Ovary (tissue), 3 donors: ENCODE measurements at regions not wholly inside any gene's neighbourhood (a gene's known extent, or its start where the extent isn't known, plus 50 kb on each side); places are given as distances from the start of the nearest gene placed in this dataset.

Source experiments
- EP300 ChIP-seq: sonication (generic); formaldehyde crosslinking; IDR thresholded peaks from one replicate; pipeline ENCODE4 v1.6.1; 2017; ENCODE audit warnings: antibody characterized with exemption
- POLR2A ChIP-seq: fragments of 450-650 bp; IDR thresholded peaks from one replicate; pipeline ENCODE4 v1.6.1; 2017; ENCODE audit warnings: antibody characterized with exemption, mild to moderate bottlenecking, moderate library complexity
- TF ChIP-seq, protein P1 (sequence below), 3 donors: fragments of 450-650 bp in 2 of 3; fragments of 200-600 bp in 1 of 3; IDR thresholded peaks; one replicate each; pipeline versions ENCODE4 v1.5.1 to v1.8.0; 2016 to 2022; ENCODE audit warnings: antibody characterized with exemption in 3 of 3, mild to moderate bottlenecking in 1 of 3
- donor health status: DM: no; HTN: no; CAD: no.

DNA sequence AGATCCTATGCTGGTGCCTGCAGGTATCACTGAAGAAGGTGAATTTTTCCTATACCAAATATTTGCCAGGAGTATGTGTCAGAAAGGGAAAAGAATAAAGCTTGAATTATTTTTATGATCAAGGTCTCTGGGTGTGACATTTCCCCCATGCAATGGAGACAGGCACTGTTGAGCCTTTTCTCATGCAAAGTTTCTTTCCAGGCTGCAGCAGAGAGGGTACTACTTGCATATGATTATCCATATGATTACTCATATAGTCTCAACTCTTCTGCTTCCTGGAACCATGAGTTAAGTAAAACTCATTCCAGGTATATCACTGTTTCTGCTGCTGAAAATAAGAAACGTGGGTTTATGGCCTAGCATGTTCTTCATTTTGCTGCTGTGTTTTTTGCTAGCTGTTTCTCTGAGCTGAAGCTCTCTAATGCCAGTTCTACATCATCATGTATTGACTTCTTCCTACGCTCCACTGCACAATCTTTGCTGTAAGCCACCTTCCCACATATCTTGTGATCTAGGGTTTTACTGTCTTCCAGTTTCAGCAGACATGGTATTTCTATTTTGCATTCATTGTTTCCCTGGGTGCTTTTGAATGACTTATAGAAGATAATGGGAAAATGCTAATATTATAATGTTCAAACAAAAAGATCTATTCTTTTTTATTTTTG lies 278.7 kb upstream of the GPC6 start:
- TF ChIP-seq, protein P1, sequence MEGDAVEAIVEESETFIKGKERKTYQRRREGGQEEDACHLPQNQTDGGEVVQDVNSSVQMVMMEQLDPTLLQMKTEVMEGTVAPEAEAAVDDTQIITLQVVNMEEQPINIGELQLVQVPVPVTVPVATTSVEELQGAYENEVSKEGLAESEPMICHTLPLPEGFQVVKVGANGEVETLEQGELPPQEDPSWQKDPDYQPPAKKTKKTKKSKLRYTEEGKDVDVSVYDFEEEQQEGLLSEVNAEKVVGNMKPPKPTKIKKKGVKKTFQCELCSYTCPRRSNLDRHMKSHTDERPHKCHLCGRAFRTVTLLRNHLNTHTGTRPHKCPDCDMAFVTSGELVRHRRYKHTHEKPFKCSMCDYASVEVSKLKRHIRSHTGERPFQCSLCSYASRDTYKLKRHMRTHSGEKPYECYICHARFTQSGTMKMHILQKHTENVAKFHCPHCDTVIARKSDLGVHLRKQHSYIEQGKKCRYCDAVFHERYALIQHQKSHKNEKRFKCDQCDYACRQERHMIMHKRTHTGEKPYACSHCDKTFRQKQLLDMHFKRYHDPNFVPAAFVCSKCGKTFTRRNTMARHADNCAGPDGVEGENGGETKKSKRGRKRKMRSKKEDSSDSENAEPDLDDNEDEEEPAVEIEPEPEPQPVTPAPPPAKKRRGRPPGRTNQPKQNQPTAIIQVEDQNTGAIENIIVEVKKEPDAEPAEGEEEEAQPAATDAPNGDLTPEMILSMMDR (IDR thresholded peaks at IDR 0.05) = no peak
- TF ChIP-seq EP300 (no peak), POLR2A (no peak)
